K562 (cell line): ENCODE measurements at regions not wholly inside any gene's neighbourhood (a gene's known extent, or its start where the extent isn't known, plus 50 kb on each side); places are given as distances from the start of the nearest gene placed in this dataset.

Source experiments
- CHD1 ChIP-seq: fragments of 200-600 bp; sonication (generic); IDR thresholded peaks from one replicate; pipeline ENCODE4 v1.6.1; 2012; ENCODE audit warnings: mild to moderate bottlenecking, moderate library complexity, low read length, inconsistent platforms
- MXI1 ChIP-seq: IDR thresholded peaks from 2 replicates; pipeline ENCODE4 v1.6.1; 2011; ENCODE audit warnings: low read depth, mild to moderate bottlenecking, improper control_type of control experiment, low read length
- POLR2A ChIP-seq: fragments of 450-650 bp; conservative IDR thresholded peaks from 2 replicates; pipeline ENCODE4 v1.6.1; 2016
- RB1 ChIP-seq: fragments of 450-650 bp; IDR thresholded peaks from 2 replicates; pipeline ENCODE4 v1.6.1; 2017; ENCODE audit warnings: low read depth, mild to moderate bottlenecking
- TARDBP ChIP-seq: fragments of 450-650 bp; IDR thresholded peaks from 2 replicates; pipeline ENCODE4 v1.6.1; 2016
- TBP ChIP-seq: optimal IDR thresholded peaks from 2 replicates; pipeline ENCODE3; 2011; ENCODE audit warnings: low read depth, low read length, improper control_type of control experiment
- TSC22D4 ChIP-seq: fragments of 450-650 bp; IDR thresholded peaks from 2 replicates; pipeline ENCODE4 v1.6.1; 2016; ENCODE audit warnings: missing genetic modification characterization, missing biosample characterization, control low read depth
- TF ChIP-seq, protein P1 (sequence below), 3 experiments: IDR thresholded peaks in 2 of 3; conservative IDR thresholded peaks in 1 of 3; 2 replicates each; pipeline ENCODE4 v1.5.1; 2011 to 2012; ENCODE audit warnings: low read length in 3 of 3, mild to moderate bottlenecking in 3 of 3, control low read depth in 2 of 3, improper control_type of control experiment in 1 of 3, inconsistent platforms in 1 of 3, low read depth in 1 of 3, mixed read lengths in 1 of 3, moderate library complexity in 1 of 3; ENCODE audit not compliant: insufficient read depth in 2 of 3

DNA sequence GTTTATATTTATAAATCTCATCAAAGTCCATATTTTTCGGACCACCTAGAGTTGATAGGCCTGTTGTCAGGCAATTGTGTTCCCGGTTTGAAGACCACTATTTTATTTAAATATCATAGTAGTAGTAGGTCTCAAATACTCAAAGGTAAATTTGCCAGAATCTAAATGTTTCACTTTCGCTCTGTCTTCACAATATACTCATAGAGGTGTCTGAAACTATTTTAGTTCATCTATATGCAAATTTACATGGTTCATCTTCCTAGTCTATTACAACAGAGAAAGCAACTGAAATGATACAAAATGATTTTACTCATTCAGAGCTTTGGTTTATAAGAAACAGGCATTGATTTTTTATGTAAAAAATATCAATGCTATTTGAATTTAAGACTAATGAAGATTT, 1897.5 kb downstream of the EFNA5 start:
- TF ChIP-seq POLR2A, result no peak
- no peak for TF ChIP-seq TARDBP
- no peak for TF ChIP-seq TSC22D4 (tag)
- TF ChIP-seq CHD1, result no peak
- TF ChIP-seq RB1, result no peak
- TF ChIP-seq, protein P1, sequence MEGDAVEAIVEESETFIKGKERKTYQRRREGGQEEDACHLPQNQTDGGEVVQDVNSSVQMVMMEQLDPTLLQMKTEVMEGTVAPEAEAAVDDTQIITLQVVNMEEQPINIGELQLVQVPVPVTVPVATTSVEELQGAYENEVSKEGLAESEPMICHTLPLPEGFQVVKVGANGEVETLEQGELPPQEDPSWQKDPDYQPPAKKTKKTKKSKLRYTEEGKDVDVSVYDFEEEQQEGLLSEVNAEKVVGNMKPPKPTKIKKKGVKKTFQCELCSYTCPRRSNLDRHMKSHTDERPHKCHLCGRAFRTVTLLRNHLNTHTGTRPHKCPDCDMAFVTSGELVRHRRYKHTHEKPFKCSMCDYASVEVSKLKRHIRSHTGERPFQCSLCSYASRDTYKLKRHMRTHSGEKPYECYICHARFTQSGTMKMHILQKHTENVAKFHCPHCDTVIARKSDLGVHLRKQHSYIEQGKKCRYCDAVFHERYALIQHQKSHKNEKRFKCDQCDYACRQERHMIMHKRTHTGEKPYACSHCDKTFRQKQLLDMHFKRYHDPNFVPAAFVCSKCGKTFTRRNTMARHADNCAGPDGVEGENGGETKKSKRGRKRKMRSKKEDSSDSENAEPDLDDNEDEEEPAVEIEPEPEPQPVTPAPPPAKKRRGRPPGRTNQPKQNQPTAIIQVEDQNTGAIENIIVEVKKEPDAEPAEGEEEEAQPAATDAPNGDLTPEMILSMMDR (IDR thresholded peaks at IDR 0.05 in 2 of 3, conservative IDR thresholded peaks at IDR 0.05 in 1 of 3; ENCODE audit: insufficient read depth in 2 of 3, low read depth in 1 of 3, low read length in 3 of 3), result no peak
- TF ChIP-seq MXI1, result no peak
- no peak for TF ChIP-seq TBP
